Stimulated activated memory B cell treated with anti-CD40 and anti-IgM and Interleukin-4, amounts not matched to agents 10 μg/mL and 1 μg/mL and 100 μg/mL, for 72 hours (primary cell): ENCODE measurements at regions not wholly inside any gene's neighbourhood (a gene's known extent, or its start where the extent isn't known, plus 50 kb on each side); places are given as distances from the start of the nearest gene placed in this dataset.

Experiments used
- ATAC-seq: fragments of 150-1000 bp; cut with Tn5 transposase; 2 replicates; pipeline ENCODE4 v1.10.0; 2021
- H3K27ac Mint-ChIP-seq: one replicate; pipeline ENCODE4 v1.8.0; 2022; ENCODE audit warnings: mild to moderate bottlenecking, mixed read lengths
- H3K27me3 Mint-ChIP-seq: one replicate; pipeline ENCODE4 v1.8.0; 2022; ENCODE audit warnings: mixed read lengths
- H3K36me3 Mint-ChIP-seq: one replicate; pipeline ENCODE4 v1.8.0; 2022; ENCODE audit warnings: mixed read lengths
- H3K4me1 Mint-ChIP-seq: one replicate; pipeline ENCODE4 v1.8.0; 2022; ENCODE audit warnings: mixed read lengths
- H3K4me3 Mint-ChIP-seq: one replicate; pipeline ENCODE4 v1.8.0; 2022; ENCODE audit warnings: mild to moderate bottlenecking, moderate library complexity, mixed read lengths
- H3K9me3 Mint-ChIP-seq: one replicate; pipeline ENCODE4 v1.8.0; 2022; ENCODE audit warnings: mixed read lengths

DNA sequence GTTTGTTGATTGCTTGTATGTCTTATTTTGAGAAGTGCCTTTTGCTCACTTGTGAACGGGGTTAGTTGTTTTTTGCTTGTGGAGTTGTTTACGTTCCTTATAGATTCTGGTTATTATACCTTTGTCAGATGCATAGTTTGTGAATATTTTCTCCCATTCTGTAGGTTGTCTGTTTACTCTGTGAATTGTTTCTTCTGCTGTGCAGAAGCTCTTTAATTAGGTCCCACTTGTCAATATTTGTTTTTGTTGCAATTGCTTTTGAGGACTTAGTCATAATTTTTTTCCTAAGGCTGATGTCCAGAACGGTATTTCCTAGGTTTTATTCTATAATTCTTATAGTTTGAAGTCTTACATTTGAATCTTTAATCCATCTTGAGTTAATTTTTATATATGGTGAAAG, 285.3 kb upstream of the GADL1 start:
- H3K27me3 Mint-ChIP-seq: peaks cover 9% of the 10 kb centered on the region
- no peak overlapping the region for H3K27ac Mint-ChIP-seq
- no peaks in the 10 kb centered on the region for H3K4me1 Mint-ChIP-seq
- peaks cover 3% of the 10 kb centered on the region for H3K9me3 Mint-ChIP-seq
- H3K4me3 Mint-ChIP-seq: no peak overlapping the region
- no peak for ATAC-seq
- H3K36me3 Mint-ChIP-seq: no peaks in the 10 kb centered on the region

- Mint-ChIP-seq H3K36me3 (no peaks in the 10 kb centered on the region), H3K4me1 (no peaks in the 10 kb centered on the region), H3K4me3 (no peak overlapping the region), H3K9me3 (peaks cover 3% of the 10 kb centered on the region), H3K27ac (no peak overlapping the region), H3K27me3 (peaks cover 9% of the 10 kb centered on the region)
- ATAC-seq: no peak
These were observed 285.8 kb upstream of the GADL1 start for GRCh38 chr3:31180274-31180673.

GRCh38 chr3:31181661-31182060, 287.2 kb upstream of the GADL1 start:
- Mint-ChIP-seq H3K27me3 (peaks cover 9% of the 10 kb centered on the region), H3K36me3 (no peaks in the 10 kb centered on the region), H3K9me3 (peaks cover 3% of the 10 kb centered on the region), H3K4me1 (no peaks in the 10 kb centered on the region), H3K27ac (no peak overlapping the region), H3K4me3 (no peak overlapping the region)
- peak; percentile 20 for ATAC-seq

GRCh38 chr3:31182661-31183060, 288.2 kb upstream of the GADL1 start:
- Mint-ChIP-seq H3K27ac (no peak overlapping the region), H3K9me3 (peaks cover 3% of the 10 kb centered on the region), H3K27me3 (peaks cover 9% of the 10 kb centered on the region), H3K4me1 (no peaks in the 10 kb centered on the region), H3K4me3 (no peak overlapping the region), H3K36me3 (no peaks in the 10 kb centered on the region)
- no peak for ATAC-seq

DNA sequence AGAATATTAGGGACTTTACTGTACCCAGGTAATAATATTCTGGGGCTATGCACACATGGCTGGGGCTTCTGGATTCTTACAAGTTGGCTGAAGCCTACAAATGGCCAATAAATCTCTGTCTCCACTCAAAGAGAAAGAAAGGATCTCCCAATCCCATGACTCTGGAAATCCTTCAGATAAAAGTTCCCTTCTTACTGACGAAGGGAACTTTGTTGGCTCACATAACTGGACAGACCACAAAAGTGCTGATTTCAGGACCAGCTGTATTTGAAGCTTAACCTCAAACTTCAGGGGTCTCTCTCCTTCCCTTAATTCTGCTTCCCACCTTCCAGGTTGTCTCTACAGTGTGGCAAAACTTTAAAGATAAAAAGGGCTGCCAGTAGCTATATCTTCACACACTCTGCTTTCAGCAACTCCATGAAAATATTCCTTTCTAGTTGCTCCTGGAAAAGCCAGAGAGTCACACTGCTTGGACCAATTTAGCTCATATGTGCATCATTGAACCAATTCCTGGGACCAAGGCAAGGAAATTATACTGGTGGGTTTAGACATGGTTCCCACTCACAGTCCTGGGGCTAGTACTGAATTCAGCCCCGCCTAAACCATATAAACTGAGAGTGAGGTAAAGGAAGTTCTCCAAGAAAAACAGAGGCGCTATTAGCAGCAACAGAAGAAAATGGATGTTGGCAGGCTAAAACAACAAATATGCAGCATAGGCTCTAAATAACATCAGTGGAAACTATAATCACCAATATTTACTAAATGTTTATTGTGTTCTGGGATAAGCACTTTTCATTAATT, 290.0 kb upstream of the GADL1 start:
- peaks cover 3% of the 10 kb centered on the region for H3K9me3 Mint-ChIP-seq
- ATAC-seq: no peak
- H3K36me3 Mint-ChIP-seq: no peaks in the 10 kb centered on the region
- H3K4me3 Mint-ChIP-seq: no peak overlapping the region
- H3K4me1 Mint-ChIP-seq: no peaks in the 10 kb centered on the region
- H3K27me3 Mint-ChIP-seq: peaks cover 9% of the 10 kb centered on the region
- H3K27ac Mint-ChIP-seq: no peak overlapping the region

GRCh38 chr3:31185062-31185357, 290.5 kb upstream of the GADL1 start:
- Mint-ChIP-seq H3K4me1 (no peaks in the 10 kb centered on the region), H3K36me3 (no peaks in the 10 kb centered on the region), H3K9me3 (peaks cover 3% of the 10 kb centered on the region), H3K4me3 (no peak overlapping the region), H3K27ac (no peak overlapping the region), H3K27me3 (peaks cover 9% of the 10 kb centered on the region)
- no peak for ATAC-seq

- peaks cover 8% of the 10 kb centered on the region for H3K27me3 Mint-ChIP-seq
- no peaks in the 10 kb centered on the region for H3K9me3 Mint-ChIP-seq
- H3K27ac Mint-ChIP-seq: no peak overlapping the region
- no peaks in the 10 kb centered on the region for H3K36me3 Mint-ChIP-seq
- H3K4me1 Mint-ChIP-seq: no peaks in the 10 kb centered on the region
- H3K4me3 Mint-ChIP-seq: no peak overlapping the region
- ATAC-seq: no peak
These were observed 291.6 kb upstream of the GADL1 start for GRCh38 chr3:31186041-31186440.

- ATAC-seq: no peak
- Mint-ChIP-seq H3K27ac (no peak overlapping the region), H3K4me3 (no peak overlapping the region), H3K27me3 (peaks cover 7% of the 10 kb centered on the region), H3K36me3 (no peaks in the 10 kb centered on the region), H3K9me3 (no peaks in the 10 kb centered on the region), H3K4me1 (no peaks in the 10 kb centered on the region)
These were observed 292.9 kb upstream of the GADL1 start for GRCh38 chr3:31187380-31187779.

DNA sequence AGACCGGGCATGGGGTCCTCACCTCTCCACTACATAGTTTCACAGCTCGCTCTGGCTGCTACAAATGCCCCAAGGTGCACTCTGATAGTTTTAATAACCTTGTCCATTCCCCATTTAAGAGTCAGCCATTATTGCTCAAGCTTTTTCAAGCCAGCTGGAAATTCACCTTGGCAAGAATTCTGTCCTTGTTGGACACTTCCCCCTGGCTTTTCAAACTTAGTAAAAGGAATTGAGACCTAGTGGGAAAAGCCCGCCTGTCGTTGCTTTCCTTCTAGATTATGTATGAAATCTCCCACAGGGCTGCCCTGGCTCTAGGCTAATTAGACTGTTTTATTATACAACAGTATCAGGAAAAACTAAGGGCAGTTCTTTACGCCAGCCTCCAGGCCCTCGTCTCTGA, 293.7 kb upstream of the GADL1 start:
- Mint-ChIP-seq H3K4me1 (no peaks in the 10 kb centered on the region), H3K4me3 (no peak overlapping the region), H3K27ac (no peak overlapping the region), H3K27me3 (peaks cover 9% of the 10 kb centered on the region), H3K9me3 (no peaks in the 10 kb centered on the region), H3K36me3 (no peaks in the 10 kb centered on the region)
- ATAC-seq: no peak

DNA sequence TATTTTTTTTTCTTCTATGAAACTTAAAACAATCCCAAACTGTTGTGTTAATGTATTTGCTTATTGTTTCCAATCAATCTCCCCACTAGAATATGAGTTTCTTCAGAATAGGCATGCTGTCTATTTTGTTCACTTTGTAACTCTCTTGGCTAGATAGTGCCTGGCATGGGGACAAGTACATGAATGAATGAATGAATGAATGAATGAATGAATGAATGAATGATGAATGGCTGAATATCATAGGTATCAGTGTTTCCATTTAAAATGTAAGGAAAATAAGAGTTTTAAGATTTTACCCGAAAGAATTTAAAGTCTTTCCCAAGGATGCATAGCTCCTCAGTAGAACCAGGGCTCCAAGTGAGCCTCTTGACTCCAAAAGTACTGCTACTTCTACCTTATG, 294.9 kb upstream of the GADL1 start:
- Mint-ChIP-seq H3K9me3 (no peaks in the 10 kb centered on the region), H3K27me3 (peaks cover 9% of the 10 kb centered on the region), H3K4me3 (no peak overlapping the region), H3K4me1 (no peaks in the 10 kb centered on the region), H3K36me3 (no peaks in the 10 kb centered on the region), H3K27ac (no peak overlapping the region)
- ATAC-seq: no peak

GRCh38 chr3:31189971-31190370, 295.5 kb upstream of the GADL1 start:
- Mint-ChIP-seq H3K4me1 (no peaks in the 10 kb centered on the region), H3K36me3 (no peaks in the 10 kb centered on the region)

DNA sequence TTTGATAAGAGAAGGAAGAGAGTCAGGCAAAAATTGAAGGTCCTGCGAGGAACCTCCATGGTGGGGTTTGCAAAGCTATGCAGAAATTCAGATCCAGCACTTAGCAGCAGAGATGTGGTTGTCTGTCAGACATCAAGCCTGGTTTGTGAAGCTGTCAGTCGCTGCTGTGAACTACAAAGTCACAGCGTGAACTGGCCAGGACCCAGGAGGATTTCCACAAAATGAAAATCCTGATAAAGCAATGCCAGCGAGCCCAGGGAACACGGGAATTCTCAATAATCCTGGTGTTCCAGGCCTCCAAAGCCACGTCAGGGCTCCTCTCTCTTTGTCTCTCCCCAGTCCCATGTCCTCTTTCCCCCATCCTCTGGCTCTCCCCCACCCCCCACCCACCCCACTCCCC, 296.9 kb upstream of the GADL1 start:
- no peak overlapping the region for H3K4me3 Mint-ChIP-seq
- no peak for ATAC-seq
- no peaks in the 10 kb centered on the region for H3K36me3 Mint-ChIP-seq
- peaks cover 9% of the 10 kb centered on the region for H3K27me3 Mint-ChIP-seq
- no peaks in the 10 kb centered on the region for H3K9me3 Mint-ChIP-seq
- H3K4me1 Mint-ChIP-seq: no peaks in the 10 kb centered on the region
- H3K27ac Mint-ChIP-seq: no peak overlapping the region

More at GRCh38 chr3:31189971-31190370, 295.5 kb upstream of the GADL1 start:
- Mint-ChIP-seq H3K9me3 (no peaks in the 10 kb centered on the region), H3K4me3 (no peak overlapping the region), H3K27me3 (peaks cover 9% of the 10 kb centered on the region), H3K27ac (no peak overlapping the region)
- ATAC-seq: no peak

DNA sequence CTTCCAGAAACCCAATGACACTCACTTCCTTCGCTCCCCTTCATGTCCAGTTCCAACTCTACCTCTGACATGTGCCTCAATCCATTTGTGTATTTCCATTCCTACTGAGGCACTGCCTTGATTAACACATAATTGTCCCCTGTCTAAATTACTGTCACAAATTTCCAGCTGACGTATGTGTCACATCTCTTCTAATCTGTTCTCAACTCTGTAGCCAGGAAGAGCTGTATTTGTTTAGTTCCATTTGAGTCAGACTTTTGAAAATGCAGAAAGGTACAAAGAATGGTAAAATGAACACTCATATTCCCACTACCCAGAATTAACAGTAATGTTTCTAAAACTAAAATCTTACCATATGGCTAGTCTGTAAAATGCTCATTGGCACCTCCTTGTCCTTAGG, 299.0 kb upstream of the GADL1 start:
- H3K4me3 Mint-ChIP-seq: no peak overlapping the region

GRCh38 chr3:31193871-31194270, 299.4 kb upstream of the GADL1 start:
- H3K36me3 Mint-ChIP-seq: no peaks in the 10 kb centered on the region
- no peaks in the 10 kb centered on the region for H3K4me1 Mint-ChIP-seq
- H3K9me3 Mint-ChIP-seq: no peaks in the 10 kb centered on the region
- H3K4me3 Mint-ChIP-seq: no peak overlapping the region
- peaks cover 9% of the 10 kb centered on the region for H3K27me3 Mint-ChIP-seq
- H3K27ac Mint-ChIP-seq: no peak overlapping the region
- ATAC-seq: no peak

More for the DNA sequence above, 299.0 kb upstream of the GADL1 start:
- no peak overlapping the region for H3K27ac Mint-ChIP-seq
- peaks cover 9% of the 10 kb centered on the region for H3K27me3 Mint-ChIP-seq
- H3K4me1 Mint-ChIP-seq: no peaks in the 10 kb centered on the region
- no peaks in the 10 kb centered on the region for H3K9me3 Mint-ChIP-seq
- no peak for ATAC-seq
- no peaks in the 10 kb centered on the region for H3K36me3 Mint-ChIP-seq

DNA sequence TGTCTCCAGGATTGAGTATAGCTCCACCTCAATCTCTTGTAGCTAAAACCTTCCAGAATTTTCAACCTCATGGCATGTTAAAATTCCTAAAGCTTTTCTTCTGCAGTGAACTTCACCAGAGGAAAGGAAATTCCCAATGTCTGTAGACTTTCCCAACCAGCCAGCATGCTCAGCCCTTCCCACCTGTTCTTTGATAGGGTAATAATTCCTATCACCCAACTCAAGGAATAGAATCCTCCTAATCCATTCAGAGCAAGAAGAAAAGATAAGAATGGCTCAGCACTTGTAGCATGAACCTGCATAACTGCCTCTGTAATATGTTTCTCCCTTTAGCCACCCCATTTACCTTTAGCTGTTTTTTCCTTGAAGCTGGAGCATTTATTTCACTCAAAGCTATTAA, 301.8 kb upstream of the GADL1 start:
- no peaks in the 10 kb centered on the region for H3K4me1 Mint-ChIP-seq
- no peak overlapping the region for H3K4me3 Mint-ChIP-seq
- no peaks in the 10 kb centered on the region for H3K36me3 Mint-ChIP-seq
- no peaks in the 10 kb centered on the region for H3K9me3 Mint-ChIP-seq
- peaks cover 9% of the 10 kb centered on the region for H3K27me3 Mint-ChIP-seq
- no peak for ATAC-seq
- no peak overlapping the region for H3K27ac Mint-ChIP-seq

DNA sequence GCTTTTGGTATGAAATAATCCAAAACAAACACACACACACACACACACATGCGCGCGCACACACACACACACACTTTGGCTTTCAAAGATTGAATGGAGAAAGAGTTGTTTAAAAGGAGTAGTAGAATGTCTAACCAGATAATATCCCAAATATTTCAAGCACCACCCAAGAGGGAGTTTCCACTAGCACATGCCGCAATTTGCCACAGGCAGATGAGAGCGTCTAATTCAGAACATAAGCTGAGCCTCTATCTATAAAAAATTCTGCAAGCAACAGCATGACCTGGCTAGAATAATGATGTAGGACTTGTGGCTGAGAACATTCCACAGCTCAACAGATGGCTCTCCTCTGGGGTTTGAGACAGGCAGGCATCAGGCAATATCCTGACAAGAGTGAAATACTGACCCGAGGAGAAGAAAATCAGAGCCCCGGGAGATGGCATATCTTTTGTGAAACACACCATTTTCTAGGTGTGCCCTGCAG, 302.5 kb upstream of the GADL1 start:
- no peaks in the 10 kb centered on the region for H3K9me3 Mint-ChIP-seq
- ATAC-seq: no peak
- no peak overlapping the region for H3K27ac Mint-ChIP-seq
- H3K27me3 Mint-ChIP-seq: peaks cover 6% of the 10 kb centered on the region
- no peaks in the 10 kb centered on the region for H3K36me3 Mint-ChIP-seq
- H3K4me3 Mint-ChIP-seq: no peak overlapping the region
- H3K4me1 Mint-ChIP-seq: no peaks in the 10 kb centered on the region
